Ishikawa (cell line): ENCODE measurements at regions not wholly inside any gene's neighbourhood (a gene's known extent, or its start where the extent isn't known, plus 50 kb on each side); places are given as distances from the start of the nearest gene placed in this dataset.

ENCODE experiments used
- CEBPB ChIP-seq: IDR thresholded peaks from 2 replicates; pipeline ENCODE4 v1.6.1; 2012
- CREB1 ChIP-seq: IDR thresholded peaks from 2 replicates; pipeline ENCODE4 v1.6.1; 2012; ENCODE audit warnings: low read depth
- TAF1 ChIP-seq: IDR thresholded peaks from 2 replicates; pipeline ENCODE4 v1.6.1; 2012; ENCODE audit warnings: low read depth, mild to moderate bottlenecking
- TCF12 ChIP-seq: IDR thresholded peaks from 2 replicates; pipeline ENCODE4 v1.6.1; 2012; ENCODE audit warnings: low read depth
- TEAD4 ChIP-seq: IDR thresholded peaks from 2 replicates; pipeline ENCODE4 v1.6.1; 2012
- TF ChIP-seq, protein P1 (sequence below): IDR thresholded peaks from 2 replicates; pipeline ENCODE4 v1.6.1; 2012; ENCODE audit warnings: low read depth, mild to moderate bottlenecking
- TF ChIP-seq, protein P2 (sequence below): IDR thresholded peaks from 2 replicates; pipeline ENCODE4 v1.6.1; 2012

- TF ChIP-seq CREB1 (no peak), TEAD4 (no peak), TCF12 (no peak), CEBPB (no peak), TAF1 (no peak)
- TF ChIP-seq, protein P1, sequence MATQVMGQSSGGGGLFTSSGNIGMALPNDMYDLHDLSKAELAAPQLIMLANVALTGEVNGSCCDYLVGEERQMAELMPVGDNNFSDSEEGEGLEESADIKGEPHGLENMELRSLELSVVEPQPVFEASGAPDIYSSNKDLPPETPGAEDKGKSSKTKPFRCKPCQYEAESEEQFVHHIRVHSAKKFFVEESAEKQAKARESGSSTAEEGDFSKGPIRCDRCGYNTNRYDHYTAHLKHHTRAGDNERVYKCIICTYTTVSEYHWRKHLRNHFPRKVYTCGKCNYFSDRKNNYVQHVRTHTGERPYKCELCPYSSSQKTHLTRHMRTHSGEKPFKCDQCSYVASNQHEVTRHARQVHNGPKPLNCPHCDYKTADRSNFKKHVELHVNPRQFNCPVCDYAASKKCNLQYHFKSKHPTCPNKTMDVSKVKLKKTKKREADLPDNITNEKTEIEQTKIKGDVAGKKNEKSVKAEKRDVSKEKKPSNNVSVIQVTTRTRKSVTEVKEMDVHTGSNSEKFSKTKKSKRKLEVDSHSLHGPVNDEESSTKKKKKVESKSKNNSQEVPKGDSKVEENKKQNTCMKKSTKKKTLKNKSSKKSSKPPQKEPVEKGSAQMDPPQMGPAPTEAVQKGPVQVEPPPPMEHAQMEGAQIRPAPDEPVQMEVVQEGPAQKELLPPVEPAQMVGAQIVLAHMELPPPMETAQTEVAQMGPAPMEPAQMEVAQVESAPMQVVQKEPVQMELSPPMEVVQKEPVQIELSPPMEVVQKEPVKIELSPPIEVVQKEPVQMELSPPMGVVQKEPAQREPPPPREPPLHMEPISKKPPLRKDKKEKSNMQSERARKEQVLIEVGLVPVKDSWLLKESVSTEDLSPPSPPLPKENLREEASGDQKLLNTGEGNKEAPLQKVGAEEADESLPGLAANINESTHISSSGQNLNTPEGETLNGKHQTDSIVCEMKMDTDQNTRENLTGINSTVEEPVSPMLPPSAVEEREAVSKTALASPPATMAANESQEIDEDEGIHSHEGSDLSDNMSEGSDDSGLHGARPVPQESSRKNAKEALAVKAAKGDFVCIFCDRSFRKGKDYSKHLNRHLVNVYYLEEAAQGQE, result no peak
- TF ChIP-seq, protein P2, sequence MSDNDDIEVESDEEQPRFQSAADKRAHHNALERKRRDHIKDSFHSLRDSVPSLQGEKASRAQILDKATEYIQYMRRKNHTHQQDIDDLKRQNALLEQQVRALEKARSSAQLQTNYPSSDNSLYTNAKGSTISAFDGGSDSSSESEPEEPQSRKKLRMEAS, result no peak
These were observed 104.2 kb upstream of the MAP4K3 start for GRCh38 chr2:39541011-39541930.
